GM18870 (cell line): ENCODE measurements at regions not wholly inside any gene's neighbourhood (a gene's known extent, or its start where the extent isn't known, plus 50 kb on each side); places are given as distances from the start of the nearest gene placed in this dataset.

Experiments used
- ATAC-seq: cut with Tn5 transposase; IDR thresholded peaks from one replicate; pipeline ENCODE4 v1.9.1; 2021; ENCODE audit warnings: moderate library complexity; ENCODE audit not compliant: unreplicated experiment

DNA sequence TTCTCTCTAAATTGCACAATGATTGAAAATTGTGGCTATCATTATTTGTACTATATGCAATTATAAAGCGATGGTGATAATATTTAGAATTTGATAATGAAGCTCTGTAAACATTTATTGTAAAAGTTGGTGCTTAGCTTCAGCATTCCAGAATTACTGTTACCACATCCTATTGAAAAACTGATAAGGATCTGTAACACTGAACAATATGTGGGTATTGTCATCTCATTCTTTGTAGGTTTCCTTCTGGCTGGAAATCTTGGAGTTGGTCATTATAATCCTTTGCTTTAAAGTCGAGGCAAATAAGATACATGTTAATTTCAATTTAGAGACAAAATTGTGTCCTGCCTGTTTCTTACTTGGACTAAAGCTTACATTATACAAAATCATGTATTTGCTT, 323.4 kb upstream of the GOLIM4 start:
- no peak for ATAC-seq

DNA sequence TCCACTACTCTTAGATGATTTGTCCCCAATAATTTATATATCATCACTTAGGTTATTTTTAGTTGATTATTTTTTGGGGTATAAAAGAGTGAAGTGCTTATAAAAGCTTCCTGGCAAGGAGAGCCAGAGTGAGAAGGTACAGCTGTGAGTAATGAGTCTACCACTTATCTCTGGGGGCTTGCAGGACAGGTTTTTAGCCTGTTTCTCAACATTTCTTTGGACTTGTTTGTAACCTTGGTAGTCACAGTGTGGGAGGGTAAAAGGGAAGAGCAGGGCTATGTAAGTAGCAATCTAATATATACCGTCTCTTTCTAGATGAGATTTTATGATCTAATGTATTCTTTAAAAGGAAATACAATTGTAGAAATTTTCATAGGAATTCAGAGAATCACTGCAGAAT, 321.3 kb upstream of the GOLIM4 start:
- no peak for ATAC-seq

DNA sequence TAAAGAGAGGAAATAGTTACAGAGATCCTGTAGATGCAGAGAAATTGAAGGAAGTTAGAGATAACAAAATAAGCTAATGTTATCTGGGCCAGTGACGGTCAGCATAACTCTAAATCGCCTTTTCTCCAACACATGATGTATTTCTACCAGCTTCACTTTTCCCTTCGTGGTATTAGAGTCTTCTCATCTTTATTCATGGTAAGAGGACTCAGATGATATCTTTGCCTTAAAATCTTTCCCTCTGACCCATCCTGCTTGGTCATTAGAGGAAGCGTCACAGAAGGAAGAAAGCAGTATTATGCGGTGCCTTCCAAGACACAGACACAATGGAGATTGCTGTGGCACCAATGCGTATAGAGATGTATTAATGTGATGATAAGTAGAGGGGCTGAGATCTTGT, 320.7 kb upstream of the GOLIM4 start:
- ATAC-seq = no peak

DNA sequence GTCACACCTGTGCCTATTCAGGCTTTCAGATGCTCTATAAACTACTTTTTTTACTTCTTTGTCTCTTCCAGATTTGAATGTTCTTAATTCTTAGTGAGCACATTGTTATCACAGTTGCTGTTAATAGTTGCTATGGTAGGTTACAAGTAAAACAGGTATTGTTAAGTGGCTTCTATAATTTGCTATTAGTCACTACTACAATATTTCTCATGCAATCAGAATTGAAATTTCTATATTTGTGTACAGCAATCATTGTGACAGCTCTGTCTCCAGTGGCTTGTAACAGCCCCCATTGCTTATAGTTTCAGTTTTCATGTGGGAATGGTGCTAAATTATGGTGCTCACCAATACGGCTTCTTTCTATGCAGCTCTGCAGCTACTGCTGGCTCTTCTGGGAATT, 318.4 kb upstream of the GOLIM4 start:
- ATAC-seq = no peak

DNA sequence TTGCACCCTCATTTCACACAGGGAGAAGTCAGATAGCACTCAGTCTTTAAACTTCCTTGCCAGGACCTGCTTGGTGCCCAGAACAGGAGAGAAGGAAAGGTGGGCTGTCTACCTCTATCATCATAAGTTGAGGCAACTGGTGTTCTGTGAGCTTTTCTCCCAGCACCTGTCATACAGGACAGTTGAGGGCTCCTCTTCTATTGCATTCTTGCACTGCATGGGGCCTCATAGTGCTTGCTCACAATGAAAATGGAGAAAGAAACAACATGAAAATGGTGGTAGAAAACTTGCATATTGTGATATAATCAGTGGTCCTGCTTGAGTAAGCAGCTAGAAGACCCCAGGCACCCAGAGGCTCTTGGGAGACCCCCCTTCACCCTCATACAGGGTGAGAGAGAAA, 311.7 kb upstream of the GOLIM4 start:
- no peak for ATAC-seq

DNA sequence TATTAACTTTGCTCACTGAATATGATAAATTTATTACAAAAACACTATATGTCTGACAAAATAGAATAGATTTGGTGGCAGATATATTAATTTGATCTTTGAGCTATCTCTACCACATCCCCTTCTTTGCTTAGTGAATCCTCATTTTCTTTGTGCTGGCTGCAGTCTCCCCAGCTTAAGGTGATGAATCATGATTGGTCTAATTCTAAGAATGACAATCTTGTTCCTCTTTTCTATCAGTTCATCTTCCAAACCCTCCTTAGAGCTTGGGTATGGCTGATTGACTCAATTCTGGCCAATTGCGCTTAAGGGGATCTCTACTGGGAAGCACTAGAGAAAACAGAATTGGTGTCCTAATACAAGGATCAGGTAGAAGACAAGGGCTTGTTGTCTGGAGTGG, 309.6 kb upstream of the GOLIM4 start:
- ATAC-seq = no peak

DNA sequence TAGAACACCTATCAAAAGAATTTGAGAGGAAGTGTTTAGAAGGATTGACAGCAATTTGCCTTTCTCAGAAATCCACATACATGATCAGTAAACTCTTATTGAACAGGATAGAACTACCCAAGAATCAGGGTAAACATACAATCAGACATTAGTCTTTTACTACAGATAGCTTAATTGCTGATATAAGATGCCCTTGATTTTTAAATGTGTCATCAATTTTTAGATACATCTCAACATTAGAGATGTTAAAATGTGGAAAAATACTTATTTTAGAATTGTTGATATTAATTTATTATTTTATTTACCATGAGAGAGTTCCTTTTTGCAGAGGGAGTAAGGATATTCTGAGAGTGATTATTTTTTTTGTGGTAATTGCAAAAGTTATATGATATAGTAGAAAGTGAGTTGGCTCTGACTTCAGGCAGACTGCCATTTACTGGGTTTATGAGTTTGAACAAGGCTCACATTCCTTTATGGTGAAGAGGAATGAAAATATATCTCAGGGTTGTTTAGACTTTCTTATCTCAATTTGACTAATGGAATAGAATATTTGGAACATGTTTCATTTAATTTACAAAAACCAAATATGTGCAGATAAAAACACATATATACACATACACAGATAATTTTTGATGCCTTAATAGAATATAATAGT, 302.8 kb upstream of the GOLIM4 start:
- no peak for ATAC-seq

DNA sequence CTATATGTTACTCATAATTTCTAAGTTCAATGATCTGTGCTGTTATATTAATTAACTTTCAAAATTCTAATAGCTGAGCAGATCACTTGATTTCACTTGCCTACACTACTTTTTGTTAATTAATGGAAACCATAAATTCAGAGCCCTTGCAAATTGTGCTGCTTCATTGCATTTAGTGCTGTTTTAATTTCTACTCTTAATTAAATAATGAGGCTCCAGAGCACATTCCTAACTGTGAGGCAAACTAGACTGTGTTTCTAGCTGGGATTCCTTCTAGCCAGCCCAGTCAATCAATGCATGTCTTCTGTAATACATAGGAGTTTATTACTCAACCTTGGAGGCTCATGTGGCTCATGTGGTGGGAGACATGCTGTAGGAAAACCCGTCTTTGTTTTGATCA, 301.1 kb upstream of the GOLIM4 start:
- no peak for ATAC-seq

DNA sequence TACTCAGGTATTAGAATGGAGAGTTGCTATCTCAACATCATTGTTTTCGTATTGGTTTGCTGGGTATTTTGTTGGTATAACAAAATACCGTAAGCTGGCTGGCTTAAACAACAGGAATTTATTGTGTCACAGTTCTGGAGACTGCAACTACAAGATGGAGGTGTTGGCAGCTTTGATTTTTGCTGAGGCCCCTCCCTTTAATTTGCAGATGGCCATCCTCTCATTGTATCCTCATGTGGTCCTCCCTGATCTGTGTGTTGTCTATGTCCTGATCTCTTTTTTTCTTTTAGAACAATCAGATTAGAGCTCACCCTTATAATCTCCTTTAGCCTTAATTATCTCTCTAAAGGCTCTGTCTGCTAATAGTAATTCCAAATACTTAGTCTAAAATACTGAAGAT, 299.8 kb upstream of the GOLIM4 start:
- ATAC-seq = no peak

DNA sequence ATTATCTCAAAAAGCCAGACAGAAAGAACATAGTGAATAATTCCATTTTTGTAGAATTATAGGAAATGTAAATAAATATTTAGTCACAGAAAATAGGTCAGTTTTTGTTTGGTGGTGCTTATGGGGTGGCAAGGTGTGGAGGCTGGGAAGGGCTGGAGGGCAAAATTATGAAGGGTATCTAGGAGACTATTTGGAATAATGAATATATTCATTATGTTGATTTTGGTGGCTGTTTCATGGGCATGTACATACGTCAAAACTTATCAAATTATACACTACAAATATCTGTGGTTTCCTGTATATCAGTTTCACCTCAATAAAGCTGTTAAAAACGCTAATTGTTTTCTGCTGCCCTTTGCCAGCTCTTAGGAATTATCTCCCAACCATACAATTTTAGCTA, 298.7 kb upstream of the GOLIM4 start:
- ATAC-seq = no peak

DNA sequence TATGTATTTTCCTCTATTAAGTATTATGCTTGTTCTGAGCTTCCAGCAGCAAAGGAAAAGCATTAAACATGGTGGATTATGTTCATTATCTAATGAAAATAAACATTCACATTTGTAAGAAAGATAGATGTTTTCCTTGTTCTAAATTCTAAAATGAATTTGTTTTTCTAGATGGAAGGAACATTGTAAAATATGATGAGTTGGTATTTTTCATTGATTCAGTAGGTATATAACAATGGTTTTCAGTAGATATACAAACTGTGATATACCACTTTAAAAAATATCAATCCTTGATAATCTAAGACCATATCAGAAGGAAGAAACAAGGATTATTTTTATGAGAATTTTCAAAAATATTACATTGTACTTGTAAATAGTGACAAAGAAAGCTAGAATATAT, 290.6 kb upstream of the GOLIM4 start:
- ATAC-seq = no peak

DNA sequence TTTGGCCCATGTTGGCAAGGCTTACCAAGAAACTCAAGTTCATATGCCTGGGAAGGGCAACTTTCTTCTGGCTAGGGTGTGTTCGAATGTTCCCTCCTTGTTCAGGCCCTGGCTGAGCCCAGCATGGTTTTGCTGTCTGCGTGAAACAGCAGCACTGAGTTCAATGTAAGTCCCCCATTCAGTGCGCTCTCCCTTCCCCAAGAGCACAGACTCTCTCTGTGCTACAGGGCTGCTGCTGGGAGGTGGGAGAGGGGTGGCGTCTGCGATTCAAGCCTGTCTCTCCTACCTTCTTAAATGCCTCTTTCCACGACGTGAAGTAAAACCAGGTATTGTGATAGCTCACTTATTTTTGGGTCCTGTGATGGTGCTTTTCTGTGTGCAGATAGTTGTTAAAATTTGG, 289.3 kb upstream of the GOLIM4 start:
- no peak for ATAC-seq

DNA sequence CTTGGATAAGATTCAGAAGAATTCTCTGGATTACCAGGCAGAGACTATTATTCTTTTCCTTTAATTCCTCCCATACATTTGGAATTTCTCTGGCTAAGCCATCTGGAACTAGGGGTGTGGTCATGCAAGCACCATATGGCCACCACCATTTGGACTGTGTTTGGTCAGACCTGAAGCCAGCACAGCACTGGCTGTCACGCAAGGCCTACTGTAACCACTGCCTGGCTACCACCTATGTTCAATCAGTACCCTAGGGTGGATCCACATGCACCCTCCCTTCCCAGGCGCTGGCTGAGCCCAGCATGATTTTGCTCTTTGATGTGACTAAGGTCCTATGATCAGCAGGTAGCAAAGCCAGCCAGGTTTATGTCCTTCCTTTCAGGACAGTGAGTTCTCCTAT, 287.8 kb upstream of the GOLIM4 start:
- ATAC-seq = no peak

DNA sequence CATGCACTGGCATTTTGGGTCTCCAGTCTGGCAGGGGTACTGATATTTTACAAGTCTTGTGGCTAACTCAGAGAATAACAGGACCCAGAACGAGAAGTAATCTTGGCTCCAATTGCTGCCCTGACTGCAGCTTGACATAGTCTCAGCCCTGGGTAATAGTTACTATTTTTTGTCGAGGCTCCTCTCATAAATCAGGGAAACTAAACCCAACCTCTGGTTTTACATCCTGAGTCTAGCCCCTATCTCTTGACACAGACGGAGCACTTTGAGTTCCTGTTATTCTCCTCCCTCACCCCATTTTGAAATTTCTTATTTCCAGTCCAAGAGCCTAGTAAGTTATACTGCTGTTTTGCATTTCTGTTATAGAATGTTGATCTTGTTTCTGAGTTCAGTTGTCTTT, 276.1 kb upstream of the GOLIM4 start:
- no peak for ATAC-seq

DNA sequence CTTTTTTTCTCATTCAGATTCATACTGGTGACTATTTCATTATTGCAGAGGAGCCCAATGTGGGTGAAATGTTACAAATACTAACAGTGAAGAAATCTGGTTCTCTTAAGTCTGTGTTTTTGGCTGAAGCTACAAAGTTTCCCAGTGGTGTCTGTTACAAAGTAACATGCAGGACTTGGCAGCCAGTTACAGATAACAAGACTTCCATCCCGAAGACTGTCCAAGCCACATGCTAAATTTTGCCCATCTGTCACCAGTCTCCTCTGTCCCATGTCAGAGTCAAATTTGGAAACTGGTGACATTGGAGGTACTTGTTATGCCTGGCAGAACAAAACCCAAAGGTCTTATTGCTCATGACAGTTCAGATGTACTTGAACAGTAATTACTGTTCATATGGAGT, 269.2 kb upstream of the GOLIM4 start:
- ATAC-seq = no peak

DNA sequence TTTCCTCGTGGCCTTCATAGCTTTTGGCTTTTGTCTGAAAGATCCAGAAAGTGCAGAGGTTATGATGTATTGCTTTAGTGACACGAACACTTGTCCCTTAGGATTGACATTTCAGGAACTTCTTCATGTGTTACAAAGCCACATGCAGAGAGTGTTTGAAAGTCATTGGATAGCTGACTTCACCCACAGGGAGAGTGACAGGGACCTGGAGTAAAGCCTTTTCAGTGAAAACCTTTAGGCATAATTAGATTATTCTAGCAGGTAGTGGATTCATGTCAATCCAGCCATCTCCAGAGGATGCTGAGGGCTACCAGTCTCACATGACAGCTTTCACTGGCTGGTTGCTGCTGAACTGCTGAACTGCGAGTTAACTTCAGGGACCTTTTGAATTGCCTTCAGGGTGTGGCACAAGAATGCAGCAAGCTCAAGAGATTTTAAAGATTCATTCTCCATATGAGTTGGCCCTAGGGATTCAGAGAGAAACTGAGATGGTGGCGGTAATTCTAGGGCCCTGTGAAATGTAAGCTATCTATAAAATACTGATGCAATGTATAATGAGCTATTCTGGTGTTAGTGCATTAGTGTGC, 267.0 kb upstream of the GOLIM4 start:
- ATAC-seq = no peak

DNA sequence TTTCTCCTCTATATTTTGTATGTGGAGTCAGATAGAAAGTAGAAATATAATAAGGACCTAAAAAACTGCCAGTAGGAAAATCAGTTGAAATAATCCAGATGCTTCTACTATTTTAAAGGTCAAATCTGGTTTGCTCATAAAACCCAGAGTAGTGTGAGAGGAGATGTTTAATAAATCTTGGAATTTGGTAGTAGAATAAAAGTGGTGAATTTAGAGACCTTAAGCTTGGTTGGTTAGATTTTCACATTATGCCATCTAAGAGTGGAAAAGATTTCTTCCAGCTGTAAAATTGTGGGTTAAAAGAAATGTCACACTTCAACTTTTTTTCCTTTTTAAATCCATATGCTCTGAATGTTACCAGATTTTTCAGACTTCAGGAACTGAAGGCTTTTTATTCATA, 266.4 kb upstream of the GOLIM4 start:
- no peak for ATAC-seq

DNA sequence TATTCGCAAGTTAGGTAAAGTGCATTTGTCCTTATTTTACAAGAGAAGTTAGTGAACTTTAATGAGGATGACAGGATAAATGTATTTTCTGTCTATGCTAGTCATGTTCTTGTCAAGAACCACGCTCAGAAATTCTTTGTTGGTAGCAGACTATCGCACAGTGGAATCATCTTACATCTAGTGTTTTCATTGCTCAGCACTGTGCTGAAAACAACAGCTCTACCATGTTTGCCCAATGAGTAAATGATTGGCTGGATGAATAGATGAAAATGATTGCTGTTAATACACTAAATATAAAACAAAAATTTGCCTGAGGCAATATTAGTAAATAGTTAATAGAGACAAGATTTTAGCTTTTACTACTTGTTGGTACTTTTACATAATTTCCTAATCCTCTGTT, 265.3 kb upstream of the GOLIM4 start:
- ATAC-seq = no peak

DNA sequence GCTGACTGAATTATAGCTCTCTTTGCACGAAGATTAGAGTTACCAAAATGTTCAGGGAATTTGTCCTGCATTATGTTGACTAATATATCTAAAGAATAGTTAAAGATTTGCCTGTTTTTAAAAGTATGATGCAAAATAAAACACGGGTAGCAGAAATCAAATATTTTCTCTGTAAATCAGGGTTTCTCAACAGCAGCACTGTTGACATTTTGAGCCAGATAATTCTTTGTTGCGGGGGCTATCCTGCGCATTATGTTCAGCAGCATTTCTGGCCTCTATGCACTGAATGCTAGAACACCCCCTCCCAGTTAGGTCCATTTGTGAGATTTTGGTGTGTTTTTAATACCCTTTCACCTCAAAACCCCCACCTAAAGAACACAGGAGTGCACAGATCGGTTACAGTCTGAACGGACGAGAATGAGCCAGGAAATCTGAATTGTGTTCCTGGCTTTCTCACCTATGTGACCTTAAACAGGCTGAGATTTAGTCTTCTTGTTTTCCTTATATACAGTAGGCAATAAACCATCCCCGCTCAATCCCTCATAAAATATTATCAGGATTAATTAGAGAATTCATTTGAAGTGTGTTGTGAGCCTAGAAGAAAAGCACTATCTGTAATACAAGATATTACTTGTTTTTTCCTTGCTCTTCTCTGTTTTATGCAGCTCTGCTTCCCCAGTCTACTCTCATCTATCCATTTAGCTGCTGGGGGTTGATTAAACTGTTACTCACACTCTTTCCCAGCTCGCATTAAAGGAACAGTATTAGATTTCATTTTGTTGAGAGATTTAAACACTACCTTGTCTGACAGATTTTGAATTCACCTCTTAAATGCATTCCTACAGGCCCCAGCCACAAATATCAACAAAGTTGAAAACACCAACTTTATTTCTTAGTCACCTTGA, 247.5 kb upstream of the GOLIM4 start:
- ATAC-seq = no peak

DNA sequence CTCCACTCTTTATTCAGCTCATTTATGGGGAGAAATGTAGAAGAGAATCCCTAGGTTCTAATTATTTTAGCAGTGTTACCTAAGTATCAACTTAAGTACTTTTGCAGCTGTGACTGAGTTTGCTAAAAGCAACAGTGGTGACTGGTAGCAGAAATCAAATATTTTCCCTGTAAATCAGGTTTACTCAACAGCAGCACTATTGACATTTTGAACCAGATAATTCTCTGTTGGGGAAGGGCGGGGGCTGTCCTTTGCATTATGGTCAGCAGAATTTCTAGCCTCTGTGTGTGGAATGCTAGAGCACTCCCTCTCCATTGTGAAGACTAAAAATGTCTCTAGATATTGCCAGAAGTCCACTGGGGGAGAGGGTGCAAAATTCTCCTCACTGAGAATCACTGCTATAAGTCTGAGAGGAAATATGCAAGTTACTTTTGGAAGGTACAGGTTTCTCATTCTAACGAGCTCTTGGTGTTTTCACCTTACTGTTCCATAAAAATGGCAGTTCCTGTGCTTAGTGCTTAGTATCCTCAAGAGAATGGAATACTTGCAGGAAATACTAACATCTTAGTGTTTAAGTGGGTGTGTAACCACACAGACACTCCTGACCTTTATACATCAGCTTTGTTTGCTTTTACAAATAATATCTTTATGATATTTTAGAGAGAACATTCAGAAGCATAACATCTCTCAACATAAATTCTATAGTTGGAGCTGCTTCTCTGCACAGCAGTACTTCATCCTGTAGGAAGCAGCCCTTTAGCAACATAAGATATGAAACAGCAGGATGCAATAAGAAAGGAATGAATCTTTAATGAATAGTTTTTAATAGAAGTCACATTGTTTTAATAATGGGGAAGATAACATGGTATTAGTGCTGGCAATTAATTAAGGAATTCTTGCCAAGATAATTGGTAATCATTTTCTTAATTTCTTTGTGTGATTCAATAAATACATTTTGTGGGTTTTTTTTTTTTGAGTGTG, 246.5 kb upstream of the GOLIM4 start:
- no peak for ATAC-seq

DNA sequence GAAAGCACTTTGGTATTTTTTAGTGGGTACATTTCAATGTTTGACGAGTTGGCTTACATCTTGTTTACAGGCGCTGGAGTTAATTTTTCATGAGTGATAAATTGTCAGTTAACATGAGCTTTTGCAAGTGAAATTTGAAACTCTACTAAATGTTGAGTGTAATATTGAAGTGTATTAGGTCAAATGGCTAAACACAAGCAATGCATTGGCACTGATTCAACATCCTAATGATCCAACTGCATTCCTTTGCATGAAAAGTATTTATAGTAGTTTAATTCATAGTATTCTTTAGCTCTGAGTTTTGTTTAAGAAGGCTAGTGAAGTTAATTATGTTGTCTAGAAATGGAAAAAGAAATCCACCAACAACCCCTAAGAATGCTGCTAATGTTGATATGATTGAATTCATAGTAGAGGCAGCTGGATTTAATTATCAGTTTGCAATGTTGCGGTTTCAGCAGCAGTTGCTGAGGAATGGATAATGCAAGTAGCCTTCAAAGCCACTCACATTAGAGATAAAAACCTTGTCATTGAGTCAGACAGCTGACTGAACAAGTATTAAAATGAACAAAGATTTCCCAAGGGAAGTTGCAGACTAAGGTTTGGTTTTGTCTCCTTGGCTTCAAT, 245.6 kb upstream of the GOLIM4 start:
- no peak for ATAC-seq
